Heart right ventricle (tissue), 16 donors: ENCODE measurements at regions not wholly inside any gene's neighbourhood (a gene's known extent, or its start where the extent isn't known, plus 50 kb on each side); places are given as distances from the start of the nearest gene placed in this dataset.

Experiments
- ATAC-seq, 8 donors: fragments of 200-7000 bp; cut with Tn5 transposase; one replicate each; pipeline ENCODE4 v1.9.1; 2020; ENCODE audit warnings: mild to moderate bottlenecking in 8 of 8, moderate library complexity in 8 of 8, moderate number of reproducible peaks in 1 of 8
- DNase-seq, 2 donors: peaks; one replicate each; pipeline ENCODE4 v3.0.0-alpha.2; 2020
- H3K27ac ChIP-seq, 10 donors: fragments of 200-600 bp; sonication (generic) in 2 of 10; one replicate each; pipeline versions ENCODE4 v1.5.0 to v1.8.0; 2020 to 2022; ENCODE audit warnings: mild to moderate bottlenecking in 3 of 10
- H3K27me3 ChIP-seq, 7 donors: fragments of 200-600 bp; one replicate each; pipeline ENCODE4 v1.8.0; 2021 to 2022; ENCODE audit warnings: mild to moderate bottlenecking in 2 of 7
- H3K36me3 ChIP-seq, 9 donors: fragments of 200-600 bp; sonication (generic) in 1 of 9; one replicate each; pipeline versions ENCODE4 v1.5.0 to v1.8.0; 2020 to 2022; ENCODE audit warnings: mild to moderate bottlenecking in 2 of 9
- H3K4me1 ChIP-seq, 9 donors: fragments of 200-600 bp; sonication (generic) in 1 of 9; one replicate each; pipeline versions ENCODE4 v1.5.0 to v1.8.0; 2020 to 2022; ENCODE audit warnings: mild to moderate bottlenecking in 4 of 9
- H3K4me3 ChIP-seq, 10 donors: fragments of 200-600 bp; sonication (generic) in 2 of 10; one replicate each; pipeline versions ENCODE4 v1.5.0 to v1.8.0; 2020 to 2022; ENCODE audit warnings: mild to moderate bottlenecking in 7 of 10, moderate library complexity in 2 of 10
- H3K9me3 ChIP-seq, 11 donors: fragments of 200-600 bp in 10 of 11; sonication (generic) in 2 of 11; one replicate each; pipeline versions ENCODE4 v1.5.0 to v1.8.0; 2013 to 2022; ENCODE audit warnings: mild to moderate bottlenecking in 2 of 11, control low read depth in 1 of 11, moderate library complexity in 1 of 11
- WGBS, 2 donors: extraction: QIAGEN DNeasy Blood & Tissue Kit; methylation state at CpG; one replicate each; pipeline ENCODE4 v1.1.7; 2013; ENCODE audit warnings: inconsistent platforms in 1 of 2; 5-methylcytosine and 5-hydroxymethylcytosine counted together
- intact Hi-C, 10 donors: fragments of 100-400 bp; cut with DNase I; formaldehyde crosslinking; loops; one replicate each; pipeline versions ENCODE4 v1.11.1 to v1.14.2; 2022
- TF ChIP-seq, protein P1 (sequence below), 9 donors: fragments of 200-600 bp; sonication (generic) in 2 of 9; IDR thresholded peaks; one replicate each; pipeline versions ENCODE4 v1.5.0 to v1.8.0; 2021 to 2022; ENCODE audit warnings: antibody characterized with exemption in 9 of 9, mild to moderate bottlenecking in 5 of 9, moderate library complexity in 1 of 9
- donor health status: Arrhythmogenic right ventricular cardiomyopathy.
- donor health status: ischemic (EF 13 %, LVEDD 7.1; RV severe dilation, severe dysfunction).
- donor health status: healthy with polysubstance abuse.
- donor health status: DM: no; HTN: yes; CAD: no.
- donor health status: DM: no; HTN: no; CAD: no.
- donor health status: ischemic (EF 25% LVEDD 6.9; RV normal size, moderate dysfunction).
- donor health status: ischemic (EF 25% LVEDD 5.7; RV mildly dilated, moderate dysfunction).
- donor health status: healthy.
- donor health status: DM: yes; HTN: yes; CAD: no.
- donor health status: Ischemic cardiomyopathy.
- donor health status: ischemic (EF 35%, LVEDD 5.7; RV mildly dilated, moderate dysfunction).
- donor health status: nonischemic (EF 11% LVEDD 7.7; RV severe dilation, severe dysfunction).
- donor health status: DM: yes; HTN: yes; CAD: no.
- donor health status: PGD.
- donor health status: ischemic (EF 29% LVEDD 5.4; RV normal size, mild dysfunction).
- donor health status: nonischemic (EF 23%, LVEDD 6.1; RV moderate dilation, normal function).

DNA sequence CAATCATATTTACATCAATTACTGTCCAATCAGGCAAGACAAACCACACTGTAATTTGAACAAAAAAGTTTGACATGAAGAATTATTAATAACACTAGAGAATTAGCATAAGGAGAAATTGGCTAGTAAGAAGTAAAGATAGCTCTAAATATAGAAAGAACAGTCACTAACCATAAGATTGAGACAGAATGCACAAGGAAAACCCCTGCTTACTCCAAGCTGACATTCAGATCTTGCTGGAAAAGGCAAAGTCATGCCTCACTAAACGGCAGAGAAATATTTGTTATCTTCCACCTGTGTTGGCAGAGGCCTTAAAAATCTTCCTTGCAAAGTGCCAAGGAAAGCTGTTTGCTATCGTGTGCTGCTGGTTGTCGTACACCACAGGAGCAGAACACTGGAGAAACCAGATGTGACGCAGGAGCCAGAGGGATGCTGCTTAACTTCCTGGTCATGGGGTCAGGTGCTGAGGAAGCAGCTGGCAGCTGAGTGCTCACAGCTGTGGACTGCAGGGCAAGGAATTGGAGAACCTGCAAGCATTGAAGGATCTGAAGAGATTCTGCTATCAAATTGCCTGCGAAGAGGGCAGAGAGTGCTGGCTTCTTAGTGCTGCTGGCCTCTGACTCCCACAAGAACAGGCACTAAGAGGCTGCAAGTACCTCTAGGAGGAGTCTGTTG lies 1323.3 kb downstream of the LRFN5 start:
- Histone ChIP-seq H3K4me1 (no peaks in the 10 kb centered on the region), H3K9me3 (peaks cover 0 to 7% (median 0%) of the 10 kb centered on the region in 11 donors), H3K27ac (no peak overlapping the region), H3K4me3 (no peak overlapping the region), H3K36me3 (no peaks in the 10 kb centered on the region), H3K27me3 (no peaks in the 10 kb centered on the region)
- no peak for DNase-seq
- whole genome bisulfite sequencing, 2 donors = 41 to 43% methylated on average over 5 of the region's 5 CpGs
- TF ChIP-seq, protein P1, sequence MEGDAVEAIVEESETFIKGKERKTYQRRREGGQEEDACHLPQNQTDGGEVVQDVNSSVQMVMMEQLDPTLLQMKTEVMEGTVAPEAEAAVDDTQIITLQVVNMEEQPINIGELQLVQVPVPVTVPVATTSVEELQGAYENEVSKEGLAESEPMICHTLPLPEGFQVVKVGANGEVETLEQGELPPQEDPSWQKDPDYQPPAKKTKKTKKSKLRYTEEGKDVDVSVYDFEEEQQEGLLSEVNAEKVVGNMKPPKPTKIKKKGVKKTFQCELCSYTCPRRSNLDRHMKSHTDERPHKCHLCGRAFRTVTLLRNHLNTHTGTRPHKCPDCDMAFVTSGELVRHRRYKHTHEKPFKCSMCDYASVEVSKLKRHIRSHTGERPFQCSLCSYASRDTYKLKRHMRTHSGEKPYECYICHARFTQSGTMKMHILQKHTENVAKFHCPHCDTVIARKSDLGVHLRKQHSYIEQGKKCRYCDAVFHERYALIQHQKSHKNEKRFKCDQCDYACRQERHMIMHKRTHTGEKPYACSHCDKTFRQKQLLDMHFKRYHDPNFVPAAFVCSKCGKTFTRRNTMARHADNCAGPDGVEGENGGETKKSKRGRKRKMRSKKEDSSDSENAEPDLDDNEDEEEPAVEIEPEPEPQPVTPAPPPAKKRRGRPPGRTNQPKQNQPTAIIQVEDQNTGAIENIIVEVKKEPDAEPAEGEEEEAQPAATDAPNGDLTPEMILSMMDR (IDR thresholded peaks at IDR 0.05) = no peak
- ATAC-seq = peak in 3 of 8 donors; percentile 42 to 68 (median 45)
- intact Hi-C loops = no loop called here

DNA sequence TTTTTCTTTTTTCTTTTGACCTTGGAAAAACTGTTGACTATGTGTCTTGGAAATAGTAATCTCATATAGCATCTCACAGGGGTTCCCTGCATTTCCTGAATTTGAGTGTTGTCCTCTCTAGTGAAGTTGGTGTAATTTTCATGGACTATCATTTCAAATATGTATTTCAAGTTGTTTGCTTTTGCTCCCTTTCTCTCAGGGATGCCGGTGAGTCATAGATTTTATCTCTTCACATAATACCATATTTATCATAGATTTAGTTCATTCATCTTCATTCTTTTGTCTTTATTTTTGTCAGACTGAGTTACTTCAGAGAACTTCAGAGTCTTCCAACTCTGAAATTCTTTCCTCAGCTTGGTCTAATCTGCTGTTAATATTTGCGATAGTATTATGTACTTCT lies 1320.6 kb downstream of the LRFN5 start:
- H3K4me3 ChIP-seq = no peak overlapping the region
- TF ChIP-seq, protein P1 (IDR thresholded peaks at IDR 0.05) = no peak
- no peaks in the 10 kb centered on the region for H3K36me3 ChIP-seq
- peaks cover 0 to 22% (median 2%) of the 10 kb centered on the region in 11 donors for H3K9me3 ChIP-seq
- H3K4me1 ChIP-seq = no peaks in the 10 kb centered on the region
- ATAC-seq = no peak
- DNase-seq = no peak
- no peak overlapping the region for H3K27ac ChIP-seq
- no peaks in the 10 kb centered on the region for H3K27me3 ChIP-seq
- intact Hi-C loops = no loop called here
- 90 to 91% methylated on average over 2 of the region's 2 CpGs for WGBS, 2 donors

DNA sequence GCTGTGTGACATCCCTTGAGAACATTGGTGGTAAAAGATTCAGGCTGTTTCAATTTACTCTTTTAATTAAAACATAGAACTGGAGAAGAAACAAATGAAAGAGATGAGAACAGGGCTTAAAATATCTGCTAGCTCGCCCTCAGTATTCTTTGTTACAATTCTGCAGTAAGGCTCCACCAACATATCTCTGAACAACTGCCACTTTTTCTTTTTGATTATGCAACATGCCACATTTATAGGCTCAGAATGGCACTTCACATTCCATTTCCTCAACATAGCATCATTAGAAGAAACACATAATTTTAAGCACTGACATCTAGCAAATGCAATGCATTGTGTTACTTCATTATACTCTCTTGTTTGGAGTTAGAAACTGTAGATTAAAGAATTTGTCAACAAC lies 1315.2 kb downstream of the LRFN5 start:
- DNase-seq (no peak), ATAC-seq (no peak)
- Histone ChIP-seq H3K27me3 (no peaks in the 10 kb centered on the region), H3K9me3 (peaks cover 0 to 35% (median 1%) of the 10 kb centered on the region in 11 donors), H3K4me3 (no peak overlapping the region), H3K4me1 (no peaks in the 10 kb centered on the region), H3K27ac (no peak overlapping the region), H3K36me3 (no peaks in the 10 kb centered on the region)
- whole genome bisulfite sequencing, 2 donors = 55 to 61% methylated on average over 1 of the region's 1 CpG
- intact Hi-C loops = no loop called here
- TF ChIP-seq, protein P1 (IDR thresholded peaks at IDR 0.05) = no peak

DNA sequence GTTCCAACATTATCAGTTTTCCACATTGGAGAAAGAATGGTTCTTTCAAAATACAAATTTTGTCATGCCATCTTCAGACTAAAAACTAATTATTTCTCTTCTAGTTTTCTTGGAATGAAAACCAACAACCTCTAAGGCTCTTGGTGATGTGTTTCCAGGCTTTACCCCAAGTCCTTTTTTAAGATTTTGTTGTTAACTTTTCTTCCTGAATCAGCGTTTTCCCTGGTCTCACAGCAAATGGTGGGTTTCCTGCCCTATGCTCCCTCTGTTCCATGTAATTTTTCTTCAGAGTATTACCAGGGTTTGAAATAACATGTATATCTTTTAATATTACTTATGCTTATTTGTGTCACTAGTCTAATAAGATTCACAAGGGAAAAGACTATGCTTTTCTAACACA lies 1311.9 kb downstream of the LRFN5 start:
- intact Hi-C loops = no loop called here
- ATAC-seq (no peak), DNase-seq (no peak)
- Histone ChIP-seq H3K4me3 (no peak overlapping the region), H3K4me1 (no peaks in the 10 kb centered on the region), H3K9me3 (peaks cover 0 to 27% (median 0%) of the 10 kb centered on the region in 11 donors), H3K27me3 (no peaks in the 10 kb centered on the region), H3K36me3 (no peaks in the 10 kb centered on the region), H3K27ac (no peak overlapping the region)
- TF ChIP-seq, protein P1 (IDR thresholded peaks at IDR 0.05) = no peak
- WGBS, 2 donors = 82 to 93% methylated on average over 1 of the region's 1 CpG
